D341Med (cell line): ENCODE measurements at regions not wholly inside any gene's neighbourhood (a gene's known extent, or its start where the extent isn't known, plus 50 kb on each side); places are given as distances from the start of the nearest gene placed in this dataset.
A peak's percentile ranks its signal among the peaks of the same experiment; 100 is the strongest.

ENCODE experiments used
- DNase-seq: peaks from one replicate; pipeline ENCODE4 v3.0.0; 2012; ENCODE audit warnings: low spot score

DNA sequence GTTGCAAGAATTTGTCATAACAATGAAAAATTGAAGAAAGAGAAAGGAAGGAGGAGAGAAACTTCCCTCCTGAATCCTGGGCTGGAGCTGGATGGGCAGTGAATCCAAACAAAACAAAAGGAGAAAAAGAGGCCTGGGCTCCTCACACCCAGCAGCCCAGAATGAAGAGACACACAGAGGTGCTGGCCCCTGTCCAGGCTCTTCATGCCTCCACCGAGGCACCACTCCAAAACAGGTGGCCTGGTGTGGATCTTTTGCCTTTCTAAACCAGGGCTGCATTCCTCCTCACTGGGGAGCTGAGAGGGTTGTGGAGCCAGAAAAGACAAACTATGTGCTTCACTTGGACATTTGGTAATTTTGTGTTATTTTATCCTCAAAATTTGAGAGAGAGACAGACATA, 76.0 kb downstream of the FAM124B start:
- DNase-seq, result no peak

DNA sequence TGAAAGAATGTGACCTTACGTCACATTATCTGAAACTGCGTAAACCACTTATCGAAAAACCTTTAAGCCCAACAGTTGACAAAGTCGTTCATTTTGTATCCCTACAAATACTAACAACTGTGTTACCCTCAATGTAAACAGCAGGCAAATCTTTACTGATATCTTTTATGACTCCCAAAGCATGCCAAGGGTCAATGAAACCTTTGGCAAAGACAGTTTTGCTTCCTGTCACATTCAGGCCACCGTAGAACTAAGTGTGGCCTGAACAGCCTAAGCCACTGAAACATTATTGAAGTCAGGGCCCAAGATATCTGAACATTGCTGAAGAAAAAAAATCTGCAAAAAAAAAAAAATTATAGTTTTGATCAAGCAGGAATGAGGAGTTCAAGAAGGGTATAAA, 77.3 kb downstream of the FAM124B start:
- DNase-seq, result no peak

DNA sequence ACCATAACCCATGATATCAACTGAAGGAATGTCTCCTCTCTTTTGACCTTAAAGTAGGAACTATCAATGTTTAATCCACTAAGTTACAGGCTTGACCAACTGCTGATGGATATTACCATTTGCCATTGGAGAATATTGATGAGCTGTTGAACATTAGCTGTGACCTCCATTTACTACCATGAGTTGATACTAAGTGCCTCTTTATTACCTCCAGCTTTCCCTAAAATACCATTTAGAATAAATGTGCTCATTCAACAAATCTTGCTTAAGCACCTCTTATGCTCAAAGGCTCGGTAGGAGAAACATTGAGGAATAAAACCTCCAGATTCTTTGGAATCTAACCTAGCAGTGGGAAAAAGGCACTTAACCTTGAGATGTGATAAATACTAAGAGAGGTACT, 81.2 kb downstream of the FAM124B start:
- no peak for DNase-seq

DNA sequence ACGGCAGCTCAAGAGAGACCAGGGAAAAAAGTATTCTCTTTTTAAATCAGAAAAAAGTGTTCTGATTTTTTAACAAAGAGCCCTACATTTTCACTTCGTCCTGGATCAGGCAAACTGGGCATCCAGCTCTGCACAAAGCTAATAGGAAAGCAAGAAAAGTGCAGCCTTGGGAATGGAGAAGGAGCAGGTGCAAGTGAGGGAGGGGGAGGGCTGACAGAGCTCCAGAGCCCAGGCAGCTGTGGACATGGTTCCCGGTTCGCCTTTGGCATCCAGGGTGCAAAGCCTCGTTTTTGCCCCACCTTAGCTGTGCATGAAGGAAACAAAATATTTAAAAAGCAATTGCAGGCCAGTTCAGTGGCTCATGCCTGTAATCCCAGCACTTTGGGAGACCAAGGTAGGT, 82.2 kb downstream of the FAM124B start:
- DNase-seq, result no peak

DNA sequence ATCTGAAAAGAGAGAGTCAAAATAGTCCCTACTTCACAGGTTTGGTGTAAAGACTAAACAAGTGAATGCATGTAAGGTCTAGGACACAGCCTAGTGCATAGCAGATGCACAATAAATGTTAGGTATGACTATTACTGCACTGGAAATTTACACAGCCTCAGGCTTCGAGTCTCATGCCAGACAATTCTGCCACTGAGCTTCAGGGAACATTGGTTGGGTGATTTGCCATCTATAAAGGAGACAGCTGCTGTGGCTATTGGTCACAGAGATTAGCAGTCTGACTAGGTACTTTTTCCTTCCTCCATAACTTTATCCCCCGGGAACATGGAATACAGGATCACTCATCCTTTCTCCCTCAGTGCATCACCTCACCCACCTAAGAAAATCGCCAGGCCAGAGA, 89.2 kb downstream of the FAM124B start:
- no peak for DNase-seq

DNA sequence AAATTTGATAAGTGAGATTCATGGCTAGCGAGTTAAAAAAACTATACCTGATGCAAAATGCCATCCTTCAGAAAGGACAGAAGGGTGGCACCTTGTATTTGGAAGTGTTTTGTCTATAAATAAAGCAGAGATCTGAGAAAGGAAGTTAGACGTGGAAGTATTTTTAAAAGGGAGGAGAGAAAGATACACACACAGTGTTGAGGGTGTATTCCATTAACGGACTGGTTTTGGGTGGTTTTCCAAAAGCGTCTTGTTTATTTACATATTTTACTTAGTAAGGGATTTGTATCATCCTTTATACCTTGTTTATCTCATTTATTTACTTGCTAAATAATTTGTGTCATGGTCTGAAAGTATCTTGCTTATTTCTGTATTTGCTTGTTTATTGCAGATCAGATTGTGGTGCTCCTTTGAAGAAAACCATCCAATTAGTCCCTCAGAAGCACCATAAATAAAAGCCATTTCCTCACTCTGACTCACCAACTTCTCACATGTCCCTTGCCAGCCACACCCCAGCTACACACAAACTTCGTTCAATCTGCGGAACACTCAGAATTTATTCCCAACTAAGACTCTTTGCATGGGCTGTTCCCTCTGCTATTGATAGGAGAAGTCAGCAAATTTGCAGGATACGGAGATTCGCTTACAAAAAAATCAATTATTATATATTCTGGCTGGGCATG, 90.8 kb downstream of the FAM124B start:
- no peak for DNase-seq

DNA sequence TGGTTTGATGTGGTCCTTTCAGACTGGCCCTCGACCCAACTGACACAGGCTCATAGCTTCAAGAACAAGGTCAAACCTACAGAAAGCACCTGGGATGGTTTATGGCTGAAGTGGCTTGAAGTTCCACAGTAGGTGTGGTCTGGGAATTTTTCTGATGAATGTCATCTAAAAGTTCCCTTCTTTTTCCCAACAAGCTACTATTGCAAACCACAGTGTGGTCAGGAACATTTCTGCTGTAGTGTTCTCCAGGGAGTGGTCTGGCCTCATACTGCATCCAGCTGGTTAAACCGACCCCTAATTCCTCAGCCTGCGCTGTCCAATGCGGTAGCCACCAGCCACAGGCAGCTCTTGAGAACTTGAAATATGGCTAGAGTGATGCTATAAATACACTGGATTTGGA, 92.7 kb downstream of the FAM124B start:
- no peak for DNase-seq

DNA sequence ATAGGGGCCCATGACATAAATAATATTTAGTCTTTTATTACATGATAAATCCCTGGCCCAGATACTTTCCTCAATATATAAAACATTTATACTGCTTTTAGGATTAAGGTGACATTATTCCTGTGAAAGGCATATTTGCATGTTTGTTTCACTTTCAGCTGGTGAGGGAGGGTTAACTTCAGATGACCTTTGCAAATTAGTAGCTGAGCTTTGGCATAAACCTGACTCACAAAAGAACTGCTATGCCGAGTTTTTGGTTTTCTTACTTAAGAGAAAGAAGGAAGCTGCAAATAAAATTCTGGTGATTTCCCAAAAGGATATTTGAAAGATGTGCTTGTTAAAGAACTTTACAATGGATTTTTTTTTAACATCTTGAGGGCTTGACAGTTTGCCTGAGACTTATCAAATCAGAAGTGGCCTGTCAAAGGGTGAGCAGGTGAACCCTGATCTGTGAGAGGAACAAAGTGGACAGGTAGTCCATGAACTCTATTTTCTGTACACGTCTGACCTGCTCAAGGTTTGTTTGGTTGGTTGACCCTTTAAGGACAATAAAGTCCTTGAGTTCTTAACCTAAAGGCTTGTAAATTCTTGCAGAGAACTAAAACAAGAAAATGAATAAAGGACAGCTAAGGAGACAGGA, 93.5 kb downstream of the FAM124B start:
- DNase-seq, result no peak

DNA sequence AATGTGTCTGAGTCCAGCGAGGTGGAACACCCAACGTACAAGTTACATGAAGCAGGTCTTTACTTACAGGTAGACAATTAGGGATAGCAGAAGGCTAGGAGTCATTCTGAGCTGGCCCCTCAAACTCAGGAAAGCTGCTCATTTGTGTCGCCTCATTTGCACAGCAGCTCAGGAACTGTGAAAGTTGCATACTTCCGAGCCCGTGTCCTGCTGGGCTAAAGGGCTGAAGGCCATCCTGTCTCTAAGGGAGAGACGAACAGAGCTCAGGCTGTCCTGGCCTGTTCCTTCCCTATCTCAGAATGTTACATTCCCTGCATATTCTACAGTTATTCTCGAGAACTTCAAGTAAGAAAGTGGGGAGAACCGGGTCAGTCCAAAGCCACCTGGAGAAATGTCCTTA, 99.0 kb downstream of the FAM124B start:
- DNase-seq, result no peak

DNA sequence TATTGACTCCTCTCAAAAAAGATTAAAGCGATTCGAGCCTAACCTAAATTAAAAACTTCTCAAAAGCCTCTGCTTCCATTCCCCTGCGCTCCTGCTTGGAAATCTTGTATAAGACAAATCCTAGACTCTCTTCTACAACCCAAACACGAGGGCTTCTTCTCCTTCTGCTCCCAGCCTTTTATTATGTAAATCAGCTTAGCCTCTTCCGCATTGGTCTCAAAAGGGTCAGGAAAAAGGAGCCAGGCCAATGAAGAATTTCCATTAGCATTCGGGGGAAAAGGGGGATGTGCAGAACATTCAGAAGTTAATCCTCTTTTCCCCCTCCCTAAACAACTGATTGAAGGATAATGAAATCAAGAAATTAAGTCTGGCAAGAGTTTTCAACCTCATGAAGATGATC, 107.9 kb downstream of the FAM124B start:
- no peak for DNase-seq

DNA sequence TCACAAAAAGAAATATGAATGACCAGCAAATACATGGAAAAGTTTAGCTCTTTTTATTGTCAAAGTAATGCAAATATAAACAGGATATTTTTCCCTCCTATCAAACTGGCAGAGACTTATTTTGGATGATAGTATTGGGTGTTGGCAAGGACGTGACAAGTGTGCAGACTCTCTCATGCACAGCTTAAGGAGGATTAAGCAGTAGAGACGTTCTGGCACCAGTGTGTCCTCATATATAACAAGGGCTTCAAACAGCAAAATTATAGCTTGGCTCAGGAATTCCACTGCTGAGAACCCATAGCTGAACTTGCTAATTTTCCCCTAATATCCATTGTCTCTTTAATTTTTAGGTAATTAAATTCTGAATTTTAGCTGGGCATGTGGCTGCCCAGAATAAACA, 114.4 kb downstream of the FAM124B start:
- peak; percentile 41 for DNase-seq

DNA sequence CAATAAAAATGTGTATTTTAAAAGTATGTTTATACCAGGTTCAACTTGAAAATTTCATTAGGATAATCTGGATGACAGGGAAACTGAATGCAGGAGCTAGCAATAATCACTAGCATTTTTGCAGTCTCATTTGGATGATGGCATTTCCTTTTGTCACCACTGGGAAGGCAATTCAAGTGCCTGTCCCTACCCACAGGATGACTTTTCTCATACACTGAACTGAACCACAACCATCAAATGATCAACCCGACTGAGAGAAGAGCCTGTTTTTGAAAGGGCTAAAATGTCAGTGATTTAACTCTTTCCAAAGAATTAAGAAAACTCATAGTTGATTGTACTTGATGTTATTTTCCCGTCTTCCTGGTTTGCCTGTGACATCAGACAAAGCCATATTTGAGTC, 115.0 kb downstream of the FAM124B start:
- no peak for DNase-seq

DNA sequence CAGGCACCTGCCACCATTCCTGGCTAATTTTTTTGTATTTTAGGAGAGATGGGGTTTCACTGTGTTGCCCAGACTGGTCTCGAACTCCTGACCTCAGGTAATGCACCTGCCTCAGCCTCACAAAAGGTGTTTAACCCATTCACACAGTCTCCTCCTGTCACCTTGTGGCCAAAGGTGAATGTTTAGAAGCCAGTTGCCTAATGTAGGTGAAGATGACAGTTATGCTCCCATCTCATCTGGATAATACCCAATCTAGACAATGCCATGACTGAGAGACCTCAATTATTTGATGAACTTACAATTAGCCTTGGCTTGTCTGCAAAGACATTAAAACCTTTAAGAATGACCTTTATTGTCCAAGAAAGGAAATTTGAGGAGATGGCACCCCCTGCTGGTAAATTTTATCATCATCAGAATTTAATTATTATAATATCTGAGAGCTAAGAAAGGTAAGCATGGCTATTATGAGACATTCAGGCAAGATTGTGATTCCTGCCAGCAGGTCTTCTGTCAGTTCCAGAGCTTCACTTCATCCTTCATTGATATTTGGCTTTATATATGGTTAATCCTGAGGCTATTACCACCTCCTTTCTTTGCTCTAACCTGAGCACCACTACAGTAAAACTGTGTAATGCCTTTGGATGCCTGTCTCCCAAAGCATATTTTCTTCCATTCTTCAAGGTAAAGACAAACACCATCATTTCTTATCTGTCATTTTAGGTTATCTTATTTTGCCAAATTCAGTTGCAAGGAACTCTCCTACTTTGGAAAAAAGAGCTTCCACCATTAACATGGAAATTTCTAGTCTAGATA, 117.6 kb downstream of the FAM124B start:
- no peak for DNase-seq

DNA sequence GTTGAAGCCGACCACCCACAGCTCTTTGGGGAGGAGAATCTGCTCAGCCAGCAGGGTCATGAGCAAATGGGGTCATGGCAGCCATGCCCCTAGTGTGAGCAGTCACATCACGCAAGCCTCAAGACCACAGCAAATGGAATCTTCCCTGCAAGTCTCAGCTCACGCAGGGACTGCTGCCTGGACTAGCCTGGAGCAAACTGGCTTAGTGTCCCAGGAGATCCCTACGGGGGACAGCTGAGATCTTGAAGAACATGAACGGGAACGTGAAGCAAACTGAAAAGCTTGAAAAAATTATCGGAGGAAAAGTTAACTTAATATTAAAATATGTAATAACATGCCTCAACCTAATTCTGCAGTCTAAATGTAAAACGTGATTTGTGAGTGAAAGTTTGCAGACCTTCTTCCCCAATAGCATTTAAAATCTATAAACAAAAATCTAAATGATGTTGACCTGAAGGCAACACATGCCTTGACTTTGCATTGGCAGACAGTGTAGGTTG, 118.4 kb downstream of the FAM124B start:
- DNase-seq, result no peak

DNA sequence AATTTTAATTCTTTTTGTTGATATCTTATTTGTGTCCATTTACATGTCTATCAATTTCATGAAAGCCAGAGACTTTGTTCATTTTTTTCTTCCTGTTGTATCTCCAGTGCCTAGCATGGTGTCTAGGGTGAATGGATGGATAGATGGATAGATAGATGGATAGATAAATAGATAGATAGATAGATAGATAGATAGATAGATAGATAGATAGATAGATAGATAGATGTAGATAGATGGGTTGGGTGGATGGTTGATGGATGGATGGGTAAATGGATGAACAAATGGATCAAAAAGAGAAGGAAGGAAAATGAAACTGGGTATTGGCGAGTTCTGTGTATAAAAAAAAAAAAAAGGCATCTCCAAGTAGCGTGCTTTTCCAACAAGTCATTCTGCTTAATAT, 120.5 kb downstream of the FAM124B start:
- DNase-seq, result no peak

DNA sequence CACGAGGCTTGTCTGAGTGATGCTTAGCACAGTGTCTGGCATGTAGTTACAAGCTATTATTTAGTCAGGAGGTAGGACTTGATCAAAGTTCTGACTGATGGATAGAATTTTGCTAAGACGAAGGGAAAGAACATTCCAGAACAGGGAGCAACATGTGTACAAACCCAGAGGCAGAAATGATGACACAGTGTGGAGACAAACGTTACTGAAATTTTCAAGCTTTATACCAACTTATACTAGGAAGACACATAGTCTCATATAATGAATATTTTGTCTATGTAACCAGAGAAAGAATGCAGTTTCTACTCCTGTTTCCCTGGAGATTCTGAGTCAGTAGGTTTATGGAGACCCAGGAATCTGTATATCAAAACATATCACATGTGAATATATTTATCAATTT, 123.4 kb downstream of the FAM124B start:
- DNase-seq, result no peak

DNA sequence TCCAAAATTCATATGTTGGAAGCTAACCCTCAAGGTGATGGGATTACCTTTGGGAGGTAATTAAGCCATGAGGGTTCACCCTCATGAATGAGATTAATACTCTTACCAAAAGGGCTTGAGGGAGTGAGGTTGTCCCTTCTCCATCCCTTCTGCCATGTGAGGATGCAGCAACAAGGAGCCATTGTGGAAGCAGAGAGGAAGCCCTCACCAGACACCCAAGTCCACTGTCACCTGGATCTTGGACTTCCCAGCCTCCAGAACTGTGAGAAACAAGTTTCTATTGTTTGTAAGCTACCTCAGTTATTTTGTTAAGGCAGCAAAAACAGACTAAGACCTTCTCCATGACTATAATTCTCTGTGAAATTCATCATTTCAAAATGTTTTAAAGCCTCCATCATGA, 125.7 kb downstream of the FAM124B start:
- no peak for DNase-seq

DNA sequence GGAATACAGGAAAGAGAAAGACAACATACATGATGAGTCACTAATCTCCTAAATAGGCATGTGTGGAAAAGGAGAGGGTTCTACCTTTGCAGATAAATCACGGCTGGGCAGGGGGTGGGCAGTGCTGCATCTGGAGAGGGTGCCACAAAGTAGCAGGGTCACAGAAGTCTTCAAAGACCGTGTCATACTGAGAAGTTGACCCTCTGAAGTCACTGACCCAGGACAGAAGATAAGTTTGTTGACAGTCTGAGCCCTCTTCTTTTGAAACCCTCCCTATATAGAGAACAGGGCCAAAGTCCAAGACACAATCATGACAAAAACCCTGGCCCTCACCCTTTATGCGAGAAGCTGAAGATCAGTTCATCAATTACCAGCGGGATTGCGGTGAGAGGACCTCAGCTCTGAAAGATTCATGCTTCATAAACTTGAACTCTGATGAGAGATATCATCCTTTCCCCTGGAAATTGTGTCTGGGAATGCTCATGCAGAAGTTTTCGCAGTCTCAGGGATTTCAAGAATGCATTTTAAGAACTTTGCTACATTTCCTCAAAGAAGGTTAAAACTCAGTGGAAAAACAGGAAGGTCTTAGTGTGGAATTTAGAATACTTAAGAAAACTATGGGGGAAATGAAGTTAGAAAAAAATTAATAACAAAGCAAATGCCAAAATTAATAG, 129.5 kb downstream of the FAM124B start:
- no peak for DNase-seq

DNA sequence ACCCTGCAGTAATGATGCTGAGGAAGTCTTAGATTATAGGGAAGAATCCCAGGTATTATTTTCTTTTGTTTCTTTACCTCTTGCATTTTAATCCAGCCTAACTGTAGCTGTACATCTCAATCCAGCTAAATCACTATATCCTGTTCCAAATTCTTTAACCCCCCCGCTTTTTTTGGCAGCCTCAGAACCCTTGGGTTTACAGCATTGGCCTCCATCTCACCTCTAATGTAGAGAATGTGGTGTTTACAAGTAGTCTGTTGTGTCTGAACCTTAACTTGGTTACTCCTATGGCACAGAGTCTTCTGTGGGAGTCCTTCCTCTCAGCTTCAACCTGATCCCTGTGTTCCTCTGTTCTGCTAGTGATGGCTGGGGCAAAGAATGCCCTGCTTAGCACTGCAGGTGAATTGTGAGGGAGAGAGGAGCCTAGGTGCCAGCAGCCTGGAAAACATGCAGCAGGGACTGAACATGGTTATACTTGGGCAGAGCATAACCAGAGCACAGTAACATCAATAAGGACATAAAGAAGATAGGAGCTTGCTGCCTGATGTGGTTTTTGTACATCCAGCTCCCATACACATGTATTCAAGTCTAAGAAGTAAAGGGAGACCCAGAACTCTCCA, 130.2 kb downstream of the FAM124B start:
- no peak for DNase-seq

DNA sequence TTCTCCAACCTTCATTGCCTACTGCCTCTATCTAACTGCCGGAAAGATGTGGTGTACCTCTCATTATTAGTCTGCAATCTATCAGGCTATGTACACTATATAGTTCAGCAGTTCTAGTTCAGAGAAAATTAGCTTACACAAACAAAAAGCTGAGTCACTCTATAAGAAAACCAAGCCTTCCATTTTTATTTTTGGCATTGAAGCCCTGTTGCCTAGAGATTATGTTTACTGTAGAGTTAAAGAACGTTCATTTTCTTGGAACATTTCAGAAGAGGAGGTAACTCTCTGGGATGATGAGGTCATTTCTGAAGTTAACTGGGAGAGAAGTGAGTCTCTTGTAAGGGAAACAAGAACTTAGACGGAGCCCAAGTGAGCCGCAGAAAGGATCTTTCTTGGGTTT, 133.5 kb downstream of the FAM124B start:
- DNase-seq, result no peak

DNA sequence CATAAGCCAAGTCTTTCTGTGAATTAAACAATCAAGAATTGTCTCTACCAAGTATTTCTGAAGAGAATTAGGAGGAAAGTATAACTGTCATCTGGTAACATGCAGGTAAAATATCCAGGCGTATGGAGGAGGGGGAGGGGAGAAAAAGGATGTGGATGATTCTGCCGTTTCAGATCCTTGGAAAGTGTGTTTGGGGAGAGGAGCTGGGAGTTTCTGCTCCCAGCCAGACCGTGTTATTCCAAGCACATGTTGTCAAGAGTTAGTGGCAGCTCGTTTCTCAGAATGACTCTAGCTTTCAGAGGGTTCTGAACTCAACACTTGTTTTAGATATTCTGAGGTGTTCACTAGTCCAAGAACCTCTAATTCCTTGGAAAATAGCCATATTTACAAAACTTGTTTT, 137.6 kb downstream of the FAM124B start:
- no peak for DNase-seq

DNA sequence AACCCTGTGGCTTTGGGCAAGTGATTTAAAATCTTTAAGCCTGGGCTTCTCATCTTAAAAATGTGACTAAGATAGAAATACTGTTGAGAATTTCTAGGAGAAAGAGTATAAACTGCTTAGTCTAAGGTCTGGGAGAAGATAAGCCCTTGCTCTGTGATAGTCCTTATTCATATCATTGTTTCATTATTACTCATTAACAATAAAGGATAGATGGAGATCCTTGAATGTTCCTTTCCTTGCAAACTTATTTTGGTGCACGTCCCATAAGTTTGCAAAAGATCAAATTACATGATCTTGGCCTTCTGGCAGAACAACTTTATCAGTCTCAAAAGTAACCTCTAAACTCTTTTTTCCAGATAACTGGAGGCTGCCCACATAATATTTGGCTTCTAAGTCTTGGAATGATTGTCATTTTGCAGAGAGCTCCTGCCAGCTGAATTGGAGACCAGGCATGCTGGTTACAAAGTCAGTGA, 138.3 kb downstream of the FAM124B start:
- DNase-seq, result no peak
